ENCODE measurements at regions not wholly inside any gene's neighbourhood (a gene's known extent, or its start where the extent isn't known, plus 50 kb on each side); places are given as distances from the start of the nearest gene placed in this dataset.

- Histone ChIP-seq H3K27ac (no peak overlapping the region), H3K4me3 (no peak overlapping the region)
- DNase-seq (ENCODE audit: low spot score), result no peak
- no peak for TF ChIP-seq CTCF (IDR thresholded peaks at IDR 0.05)
Measured at GRCh38 chr4:34845926-34846325, 1398.4 kb downstream of the ARAP2 start.

GRCh38 chr4:34850421-34850820 lies 1393.9 kb downstream of the ARAP2 start:
- no peak for DNase-seq (ENCODE audit: low spot score)
- H3K27ac ChIP-seq, result no peak overlapping the region
- TF ChIP-seq CTCF (IDR thresholded peaks at IDR 0.05), result no peak
- no peak overlapping the region for H3K4me3 ChIP-seq

- Histone ChIP-seq H3K27ac (no peak overlapping the region), H3K4me3 (no peak overlapping the region)
- DNase-seq (ENCODE audit: low spot score), result no peak
- TF ChIP-seq CTCF (IDR thresholded peaks at IDR 0.05), result no peak
Measured at GRCh38 chr4:34850968-34851367, 1393.3 kb downstream of the ARAP2 start.

GRCh38 chr4:34851411-34851810 lies 1392.9 kb downstream of the ARAP2 start:
- Histone ChIP-seq H3K4me3 (no peak overlapping the region), H3K27ac (no peak overlapping the region)
- DNase-seq (ENCODE audit: low spot score), result no peak
- TF ChIP-seq CTCF (IDR thresholded peaks at IDR 0.05), result no peak

- no peak for TF ChIP-seq CTCF (IDR thresholded peaks at IDR 0.05)
- no peak for DNase-seq (ENCODE audit: low spot score)
Measured at GRCh38 chr4:34854451-34854850, 1389.9 kb downstream of the ARAP2 start.

GRCh38 chr4:34861666-34862065 lies 1382.6 kb downstream of the ARAP2 start:
- TF ChIP-seq CTCF (IDR thresholded peaks at IDR 0.05), result no peak
- no peak for DNase-seq (ENCODE audit: low spot score)
- H3K4me3 ChIP-seq, result no peak overlapping the region

More at GRCh38 chr4:34854451-34854850, 1389.9 kb downstream of the ARAP2 start:
- H3K4me3 ChIP-seq, result no peak overlapping the region
- no peak overlapping the region for H3K27ac ChIP-seq

GRCh38 chr4:34878961-34879360 lies 1365.4 kb downstream of the ARAP2 start:
- no peak for DNase-seq (ENCODE audit: low spot score)
- no peak overlapping the region for H3K4me3 ChIP-seq
- no peak overlapping the region for H3K27ac ChIP-seq
- no peak for TF ChIP-seq CTCF (IDR thresholded peaks at IDR 0.05)

More at GRCh38 chr4:34861666-34862065, 1382.6 kb downstream of the ARAP2 start:
- no peak overlapping the region for H3K27ac ChIP-seq
